RPMI7951 (cell line): ENCODE measurements at regions not wholly inside any gene's neighbourhood (a gene's known extent, or its start where the extent isn't known, plus 50 kb on each side); places are given as distances from the start of the nearest gene placed in this dataset.

Experiments used
- DNase-seq: peaks from one replicate; pipeline ENCODE4 v3.0.0-alpha.2; 2012; ENCODE audit warnings: low read depth

- DNase-seq = no peak
Measured at GRCh38 chr9:89722712-89723111, 117.9 kb downstream of the GADD45G start.

GRCh38 chr9:89723469-89724100, 118.8 kb downstream of the GADD45G start:
- no peak for DNase-seq

- DNase-seq = no peak
Measured at GRCh38 chr9:89724659-89725058, 119.8 kb downstream of the GADD45G start.

- no peak for DNase-seq
Measured at GRCh38 chr9:89725271-89725670, 120.5 kb downstream of the GADD45G start.

- no peak for DNase-seq
Measured at GRCh38 chr9:89729954-89730530, 125.2 kb downstream of the GADD45G start.

GRCh38 chr9:89730715-89731114, 125.9 kb downstream of the GADD45G start:
- no peak for DNase-seq

GRCh38 chr9:89731262-89732182, 126.7 kb downstream of the GADD45G start:
- DNase-seq = no peak

- no peak for DNase-seq
Measured at GRCh38 chr9:89732295-89732938, 127.6 kb downstream of the GADD45G start.

GRCh38 chr9:89732939-89733324, 128.1 kb downstream of the GADD45G start:
- no peak for DNase-seq

- DNase-seq = no peak
Measured at GRCh38 chr9:89734600-89735041, 129.8 kb downstream of the GADD45G start.

- DNase-seq = no peak
Measured at GRCh38 chr9:89738137-89738932, 133.5 kb downstream of the GADD45G start.

GRCh38 chr9:89739511-89739910, 134.7 kb downstream of the GADD45G start:
- DNase-seq = no peak

GRCh38 chr9:89739916-89740315, 135.1 kb downstream of the GADD45G start:
- DNase-seq = no peak

GRCh38 chr9:89740722-89741121, 135.9 kb downstream of the GADD45G start:
- no peak for DNase-seq

GRCh38 chr9:89742660-89743059, 137.8 kb downstream of the GADD45G start:
- no peak for DNase-seq

GRCh38 chr9:89743216-89743572, 138.4 kb downstream of the GADD45G start:
- DNase-seq = no peak

GRCh38 chr9:89743573-89744254, 138.9 kb downstream of the GADD45G start:
- DNase-seq = no peak

GRCh38 chr9:89744255-89744648, 139.4 kb downstream of the GADD45G start:
- DNase-seq = no peak

- no peak for DNase-seq
Measured at GRCh38 chr9:89744730-89745129, 139.9 kb downstream of the GADD45G start.

- no peak for DNase-seq
Measured at GRCh38 chr9:89745601-89746376, 141.0 kb downstream of the GADD45G start.
